ENCODE measurements at regions not wholly inside any gene's neighbourhood (a gene's known extent, or its start where the extent isn't known, plus 50 kb on each side); places are given as distances from the start of the nearest gene placed in this dataset.

GRCh38 chr6:166806962-166807757, 149.2 kb downstream of the RNASET2 start:
- no peaks in the 10 kb centered on the region for H3K9me3 ChIP-seq
- no peak overlapping the region for H3K27ac ChIP-seq
- TF ChIP-seq POLR2A (IDR thresholded peaks at IDR 0.05) (no peak), CTCF (IDR thresholded peaks at IDR 0.05) (no peak)
- no peak for DNase-seq
- H3K4me1 ChIP-seq = no peaks in the 10 kb centered on the region
- H3K36me3 ChIP-seq = no peaks in the 10 kb centered on the region
- H3K4me3 ChIP-seq = no peak overlapping the region
- H3K27me3 ChIP-seq = no peaks in the 10 kb centered on the region
- intact Hi-C loops (cut with DNase I; ENCODE audit: low total_unique reads) = no loop called here

- intact Hi-C loops (cut with DNase I; ENCODE audit: low total_unique reads) = no loop called here
- Histone ChIP-seq H3K4me1 (no peaks in the 10 kb centered on the region), H3K27ac (no peak overlapping the region), H3K9me3 (no peaks in the 10 kb centered on the region), H3K27me3 (no peaks in the 10 kb centered on the region), H3K4me3 (no peak overlapping the region), H3K36me3 (no peaks in the 10 kb centered on the region)
- TF ChIP-seq POLR2A (IDR thresholded peaks at IDR 0.05) (no peak), CTCF (IDR thresholded peaks at IDR 0.05) (no peak)
- no peak for DNase-seq
Measured at GRCh38 chr6:166806217-166806838, 150.0 kb downstream of the RNASET2 start.

GRCh38 chr6:166803471-166803870, 152.9 kb downstream of the RNASET2 start:
- DNase-seq = no peak
- Histone ChIP-seq H3K9me3 (no peaks in the 10 kb centered on the region), H3K27ac (no peak overlapping the region), H3K4me3 (no peak overlapping the region), H3K27me3 (no peaks in the 10 kb centered on the region), H3K4me1 (no peaks in the 10 kb centered on the region), H3K36me3 (no peaks in the 10 kb centered on the region)
- TF ChIP-seq CTCF (IDR thresholded peaks at IDR 0.05) (no peak), POLR2A (IDR thresholded peaks at IDR 0.05) (no peak)
- intact Hi-C loops (cut with DNase I; ENCODE audit: low total_unique reads) = no loop called here

GRCh38 chr6:166802401-166802800, 153.9 kb downstream of the RNASET2 start:
- H3K4me3 ChIP-seq = no peak overlapping the region
- no peaks in the 10 kb centered on the region for H3K9me3 ChIP-seq
- H3K27me3 ChIP-seq = no peaks in the 10 kb centered on the region
- no peaks in the 10 kb centered on the region for H3K4me1 ChIP-seq
- no peak overlapping the region for H3K27ac ChIP-seq
- H3K36me3 ChIP-seq = no peaks in the 10 kb centered on the region
- DNase-seq = no peak
- intact Hi-C loops (cut with DNase I; ENCODE audit: low total_unique reads) = no loop called here
- TF ChIP-seq CTCF (IDR thresholded peaks at IDR 0.05) (no peak), POLR2A (IDR thresholded peaks at IDR 0.05) (no peak)

GRCh38 chr6:166800137-166800536, 156.2 kb downstream of the RNASET2 start:
- Histone ChIP-seq H3K27me3 (no peaks in the 10 kb centered on the region), H3K4me3 (no peak overlapping the region), H3K4me1 (no peaks in the 10 kb centered on the region), H3K36me3 (no peaks in the 10 kb centered on the region), H3K27ac (no peak overlapping the region), H3K9me3 (no peaks in the 10 kb centered on the region)
- TF ChIP-seq POLR2A (IDR thresholded peaks at IDR 0.05) (no peak), CTCF (IDR thresholded peaks at IDR 0.05) (no peak)
- intact Hi-C loops (cut with DNase I; ENCODE audit: low total_unique reads) = no loop called here
- DNase-seq = no peak
